A673 (cell line): ENCODE measurements at regions not wholly inside any gene's neighbourhood (a gene's known extent, or its start where the extent isn't known, plus 50 kb on each side); places are given as distances from the start of the nearest gene placed in this dataset.

Source experiments
- EZH2 ChIP-seq: fragments of 200-600 bp; sonication (generic); IDR thresholded peaks from 2 replicates; pipeline ENCODE4 v1.6.1; 2017; ENCODE audit warnings: borderline replicate concordance, low read depth, mild to moderate bottlenecking, mixed read lengths, antibody characterized with exemption, low read length; ENCODE audit not compliant: poor library complexity, severe bottlenecking
- TF ChIP-seq, protein P1 (sequence below): fragments of 300-800, 200-600 bp; sonication (generic); conservative IDR thresholded peaks from 2 replicates; pipeline ENCODE4 v1.5.1; 2017; ENCODE audit warnings: low read depth, mild to moderate bottlenecking, antibody characterized with exemption, low read length, moderate library complexity, mixed read lengths

DNA sequence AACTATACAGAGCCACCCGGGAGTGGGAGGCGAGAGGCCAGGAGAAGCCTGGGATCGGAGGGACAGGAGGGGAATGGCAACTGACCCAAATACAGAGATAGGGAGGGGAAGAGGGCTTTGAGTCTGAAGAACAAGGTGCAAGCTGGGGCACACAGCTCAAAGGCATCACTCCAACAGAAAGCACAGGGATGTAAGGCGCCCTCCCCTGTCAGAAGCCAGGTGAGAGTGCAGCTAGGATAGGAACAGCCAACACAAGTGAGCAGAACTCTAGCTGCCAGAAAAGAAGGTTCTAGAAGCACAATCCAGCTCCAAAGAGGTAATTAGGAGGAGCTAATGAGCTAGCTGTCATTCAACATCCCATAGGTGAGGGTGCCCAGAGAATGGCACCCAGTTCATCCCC, 232.2 kb downstream of the DHX15 start:
- TF ChIP-seq, protein P1, sequence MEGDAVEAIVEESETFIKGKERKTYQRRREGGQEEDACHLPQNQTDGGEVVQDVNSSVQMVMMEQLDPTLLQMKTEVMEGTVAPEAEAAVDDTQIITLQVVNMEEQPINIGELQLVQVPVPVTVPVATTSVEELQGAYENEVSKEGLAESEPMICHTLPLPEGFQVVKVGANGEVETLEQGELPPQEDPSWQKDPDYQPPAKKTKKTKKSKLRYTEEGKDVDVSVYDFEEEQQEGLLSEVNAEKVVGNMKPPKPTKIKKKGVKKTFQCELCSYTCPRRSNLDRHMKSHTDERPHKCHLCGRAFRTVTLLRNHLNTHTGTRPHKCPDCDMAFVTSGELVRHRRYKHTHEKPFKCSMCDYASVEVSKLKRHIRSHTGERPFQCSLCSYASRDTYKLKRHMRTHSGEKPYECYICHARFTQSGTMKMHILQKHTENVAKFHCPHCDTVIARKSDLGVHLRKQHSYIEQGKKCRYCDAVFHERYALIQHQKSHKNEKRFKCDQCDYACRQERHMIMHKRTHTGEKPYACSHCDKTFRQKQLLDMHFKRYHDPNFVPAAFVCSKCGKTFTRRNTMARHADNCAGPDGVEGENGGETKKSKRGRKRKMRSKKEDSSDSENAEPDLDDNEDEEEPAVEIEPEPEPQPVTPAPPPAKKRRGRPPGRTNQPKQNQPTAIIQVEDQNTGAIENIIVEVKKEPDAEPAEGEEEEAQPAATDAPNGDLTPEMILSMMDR = no peak
- no peak for TF ChIP-seq EZH2
